ENCODE measurements at regions not wholly inside any gene's neighbourhood (a gene's known extent, or its start where the extent isn't known, plus 50 kb on each side); places are given as distances from the start of the nearest gene placed in this dataset.

- Histone ChIP-seq H3K27me3 (ENCODE audit: insufficient read depth, low read depth, severe bottlenecking) (no peaks in the 10 kb centered on the region), H3K4me3 (ENCODE audit: low read depth, low read length) (no peak overlapping the region)
Observed at GRCh38 chr20:59411589-59411988, 111.2 kb downstream of the EDN3 start.

DNA sequence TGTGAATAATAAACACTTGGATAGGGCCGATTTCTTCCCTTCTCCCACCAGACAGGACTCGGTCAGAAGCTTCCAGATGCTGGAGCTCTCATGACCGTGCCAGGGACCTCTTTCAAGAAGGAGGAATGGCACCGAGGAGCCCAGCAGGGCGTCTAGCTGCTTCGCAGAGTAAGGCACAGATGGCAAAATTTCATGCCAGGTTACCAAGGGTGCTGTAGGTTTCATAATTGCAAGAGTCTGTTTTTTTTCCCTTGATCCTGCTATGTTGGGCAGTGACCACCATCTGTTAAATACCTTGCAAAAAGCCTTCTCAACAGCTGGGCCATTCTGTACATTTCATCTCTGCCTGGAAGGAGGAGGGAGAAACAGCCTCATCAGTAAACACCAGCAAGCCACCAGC lies 111.8 kb downstream of the EDN3 start:
- H3K9me3 ChIP-seq (ENCODE audit: severe bottlenecking) = peaks cover 7% of the 10 kb centered on the region
- DNase-seq = no peak
- no peaks in the 10 kb centered on the region for H3K27me3 ChIP-seq (ENCODE audit: insufficient read depth, low read depth, severe bottlenecking)
- TF ChIP-seq CTCF (IDR thresholded peaks at IDR 0.05; ENCODE audit: low read depth, low read length) = no peak
- no peak overlapping the region for H3K4me3 ChIP-seq (ENCODE audit: low read depth, low read length)
- H3K36me3 ChIP-seq = no peaks in the 10 kb centered on the region
- H3K27ac ChIP-seq = peak overlapping the region; percentile 61

More at GRCh38 chr20:59411589-59411988, 111.2 kb downstream of the EDN3 start:
- DNase-seq = no peak
- peaks cover 7% of the 10 kb centered on the region for H3K9me3 ChIP-seq (ENCODE audit: severe bottlenecking)
- H3K27ac ChIP-seq = no peak overlapping the region
- no peaks in the 10 kb centered on the region for H3K36me3 ChIP-seq
- TF ChIP-seq CTCF (IDR thresholded peaks at IDR 0.05; ENCODE audit: low read depth, low read length) = no peak

DNA sequence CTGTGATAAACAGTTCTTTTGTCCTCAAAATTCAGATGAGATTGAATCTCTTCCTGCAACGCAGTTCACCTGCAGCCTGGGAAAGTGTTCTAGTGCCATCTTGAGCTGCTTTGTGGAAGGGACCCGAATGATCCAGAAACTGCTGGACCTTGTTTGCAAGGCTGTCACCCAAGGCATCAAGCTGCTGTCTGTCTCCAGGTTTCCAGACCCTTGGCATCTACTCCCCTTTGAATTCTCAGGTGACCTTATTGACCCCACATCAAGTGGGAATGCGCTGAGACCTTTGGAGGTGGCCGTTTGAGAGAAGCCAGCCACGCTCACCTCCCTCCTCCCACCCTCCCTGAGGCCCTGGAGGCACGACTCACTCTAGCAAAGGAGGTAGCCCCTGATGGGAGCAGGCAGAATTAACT lies 112.5 kb downstream of the EDN3 start:
- Histone ChIP-seq H3K36me3 (no peaks in the 10 kb centered on the region), H3K9me3 (ENCODE audit: severe bottlenecking) (peaks cover 7% of the 10 kb centered on the region), H3K27me3 (ENCODE audit: insufficient read depth, low read depth, severe bottlenecking) (no peaks in the 10 kb centered on the region), H3K4me3 (ENCODE audit: low read depth, low read length) (no peak overlapping the region), H3K27ac (peak overlapping the region; percentile 61)
- TF ChIP-seq CTCF (IDR thresholded peaks at IDR 0.05; ENCODE audit: low read depth, low read length) = peak; percentile 49; the same call in 1 of the 2 replicates
- peak; percentile 46 for DNase-seq

DNA sequence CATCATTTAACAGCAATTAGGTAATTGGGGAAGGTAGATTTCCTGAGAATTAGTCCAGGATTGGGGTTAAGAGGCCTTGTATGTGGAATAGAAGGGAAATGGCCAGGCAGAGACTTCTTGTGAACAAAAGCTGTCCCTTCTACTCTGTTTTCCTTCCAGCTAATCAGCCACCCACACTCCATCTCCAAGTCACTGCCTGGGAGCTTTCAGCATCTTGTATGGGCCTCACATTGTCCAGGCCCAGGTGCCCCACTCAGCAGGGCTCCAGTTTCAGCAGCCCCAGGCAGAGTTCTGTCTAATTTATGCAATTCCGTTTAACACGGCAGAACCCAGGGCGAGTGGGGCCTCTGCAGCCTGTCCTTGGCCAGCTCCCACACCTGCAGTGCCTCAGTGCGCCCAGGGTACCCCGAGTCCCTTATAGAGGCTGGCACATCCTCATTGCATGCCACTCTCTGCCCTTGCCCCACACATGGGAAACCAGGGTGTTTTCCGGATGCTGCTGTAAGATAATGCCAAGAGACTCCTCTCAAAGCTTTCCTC lies 113.0 kb downstream of the EDN3 start:
- H3K4me3 ChIP-seq (ENCODE audit: low read depth, low read length) = no peak overlapping the region
- H3K9me3 ChIP-seq (ENCODE audit: severe bottlenecking) = peaks cover 7% of the 10 kb centered on the region
- no peaks in the 10 kb centered on the region for H3K36me3 ChIP-seq
- no peak for DNase-seq
- peak overlapping the region; percentile 61 for H3K27ac ChIP-seq
- H3K27me3 ChIP-seq (ENCODE audit: insufficient read depth, low read depth, severe bottlenecking) = no peaks in the 10 kb centered on the region
- no peak for TF ChIP-seq CTCF (IDR thresholded peaks at IDR 0.05; ENCODE audit: low read depth, low read length)

- Histone ChIP-seq H3K27ac (no peak overlapping the region), H3K27me3 (ENCODE audit: insufficient read depth, low read depth, severe bottlenecking) (no peaks in the 10 kb centered on the region), H3K4me3 (ENCODE audit: low read depth, low read length) (no peak overlapping the region), H3K9me3 (ENCODE audit: severe bottlenecking) (peaks cover 7% of the 10 kb centered on the region), H3K36me3 (no peaks in the 10 kb centered on the region)
- no peak for DNase-seq
- no peak for TF ChIP-seq CTCF (IDR thresholded peaks at IDR 0.05; ENCODE audit: low read depth, low read length)
Observed at GRCh38 chr20:59414936-59415623, 114.7 kb downstream of the EDN3 start.
